Fibroblast of skin of left quadriceps (primary cell): ENCODE measurements at regions not wholly inside any gene's neighbourhood (a gene's known extent, or its start where the extent isn't known, plus 50 kb on each side); places are given as distances from the start of the nearest gene placed in this dataset.

Experiments used
- DNase-seq, 2 experiments: peaks; one replicate each; pipeline ENCODE4 v3.0.0-alpha.2; 2013; ENCODE audit warnings: low read depth in 2 of 2

GRCh38 chr11:129590753-129591475 is 215.3 kb downstream of the BARX2 start:
- no peak for DNase-seq

DNA sequence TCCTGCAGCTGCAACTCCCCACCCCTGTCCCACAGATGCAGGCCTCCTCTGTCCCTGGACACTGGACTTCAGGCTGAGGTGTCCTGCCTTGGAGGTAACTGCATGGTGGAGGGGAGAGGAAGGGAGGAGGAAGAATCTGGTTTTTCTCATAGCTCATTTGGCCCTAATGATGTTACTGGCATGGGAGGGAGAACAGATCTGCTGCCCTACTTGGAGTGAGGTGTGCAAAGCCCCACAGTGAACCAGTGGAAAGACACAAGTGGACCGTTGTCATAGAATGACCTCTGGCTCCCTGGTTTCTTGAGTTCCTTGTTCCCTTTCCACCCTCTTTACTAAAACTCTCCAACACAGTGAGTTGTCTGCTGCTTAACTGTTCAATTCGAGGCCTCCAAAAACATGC is 215.9 kb downstream of the BARX2 start:
- DNase-seq, result no peak

DNA sequence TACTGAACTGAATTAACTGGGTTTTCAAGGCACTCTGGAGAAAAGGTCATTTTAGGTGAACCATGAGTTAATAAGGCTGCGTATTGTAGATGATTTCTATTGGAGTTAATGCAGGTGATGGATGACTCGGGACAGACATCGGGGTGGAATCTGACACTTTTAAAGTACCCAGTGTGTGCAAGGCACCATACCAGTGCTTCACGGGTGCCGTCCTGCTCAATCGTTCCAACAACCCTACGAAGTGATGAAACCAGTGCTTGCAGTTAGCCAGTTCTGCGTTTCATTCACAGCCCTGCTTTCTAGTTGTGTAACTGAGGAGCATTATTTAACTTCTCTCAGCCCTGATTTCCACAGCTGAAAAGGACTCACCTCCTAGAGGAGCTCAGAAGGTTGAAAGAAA is 216.5 kb downstream of the BARX2 start:
- no peak for DNase-seq

GRCh38 chr11:129593098-129593497 is 217.4 kb downstream of the BARX2 start:
- DNase-seq, result no peak

DNA sequence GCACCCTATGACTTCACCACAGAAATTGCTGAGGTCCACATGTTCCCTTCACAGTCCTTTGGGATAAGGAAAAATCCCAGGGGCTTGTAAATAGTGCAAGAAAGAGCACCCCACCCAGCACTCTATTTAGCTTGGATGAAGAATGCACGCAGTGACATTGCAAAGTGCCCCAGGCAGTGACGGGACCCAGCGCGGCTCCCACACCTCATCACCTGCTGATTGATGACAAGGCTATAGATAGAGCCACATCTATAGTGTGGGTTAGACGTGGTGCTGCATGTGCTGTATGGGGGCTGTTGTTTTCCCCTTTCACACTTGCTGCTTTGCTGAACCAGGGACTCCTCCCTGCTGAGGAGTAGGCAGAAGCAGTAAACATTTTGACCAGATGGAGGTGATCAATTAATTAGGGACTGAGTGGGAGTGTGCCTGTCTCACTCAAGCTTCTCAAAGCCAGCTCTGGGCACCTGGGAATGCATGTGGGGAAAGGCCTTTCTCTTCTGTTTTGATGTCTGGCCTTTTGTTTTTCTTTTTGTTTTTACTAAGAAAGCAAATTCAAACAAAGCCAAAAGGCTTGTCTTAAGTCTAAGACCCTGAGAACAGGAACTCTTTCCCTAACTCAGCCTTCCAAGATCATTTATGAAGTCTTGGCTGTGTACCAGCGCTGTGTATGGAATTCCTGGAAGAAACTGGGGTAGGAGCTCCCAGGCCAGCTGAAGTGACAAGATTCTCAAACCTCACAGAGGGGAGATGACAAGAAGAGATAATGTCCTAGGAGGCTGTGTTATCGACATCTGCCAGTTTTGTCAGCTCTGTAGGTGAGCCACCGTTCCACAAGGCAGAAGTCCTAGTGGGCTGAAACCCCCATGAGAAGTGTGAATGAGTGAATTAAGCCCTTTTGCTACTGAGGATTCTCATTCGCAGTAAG is 219.7 kb downstream of the BARX2 start:
- DNase-seq, result no peak

GRCh38 chr11:129596351-129596750 is 219.3 kb upstream of the TMEM45B start:
- DNase-seq, result no peak

- DNase-seq, result no peak
These were observed 217.3 kb upstream of the TMEM45B start for GRCh38 chr11:129598378-129598777.

DNA sequence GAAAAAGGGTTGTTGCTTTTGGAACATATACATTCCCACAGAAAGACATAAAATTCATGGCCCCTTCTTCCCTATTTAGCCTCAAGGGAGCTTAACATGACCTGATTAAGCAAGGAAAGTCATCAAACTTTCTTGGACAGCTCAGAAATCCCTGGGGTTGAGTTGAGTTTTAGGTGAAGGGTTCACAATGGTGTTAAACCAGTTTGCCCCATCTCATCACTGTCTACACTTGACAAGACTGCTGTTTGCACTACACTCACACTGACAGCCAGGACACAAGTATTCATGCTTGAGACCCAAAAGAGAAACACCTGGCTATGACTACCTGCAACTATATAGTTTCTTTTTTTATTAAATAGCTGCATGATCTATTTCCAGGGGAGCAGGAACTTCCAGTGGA is 209.8 kb upstream of the TMEM45B start:
- DNase-seq, result no peak

- DNase-seq, result no peak
These were observed 206.9 kb upstream of the TMEM45B start for GRCh38 chr11:129608711-129609110.

DNA sequence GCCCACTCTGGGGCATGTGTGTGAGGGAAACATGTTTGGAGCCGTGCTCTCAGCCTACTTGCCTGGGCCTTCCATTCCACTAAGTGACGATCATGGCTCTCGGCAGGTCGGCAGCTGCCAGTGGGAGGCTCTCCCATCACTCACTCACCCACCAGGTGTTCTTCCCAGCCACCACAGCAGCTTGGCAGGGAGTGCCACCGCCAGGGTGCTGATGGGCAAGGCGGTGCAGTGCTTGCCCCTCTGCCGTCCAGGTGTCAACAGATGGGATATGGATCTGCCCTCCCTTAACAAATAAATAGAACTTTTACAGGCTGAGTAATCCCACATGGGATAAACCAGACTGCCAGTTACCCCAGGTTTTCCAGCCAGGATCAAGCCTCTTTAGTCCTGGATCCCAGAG is 205.5 kb upstream of the TMEM45B start:
- no peak for DNase-seq

GRCh38 chr11:129610545-129610944 is 205.1 kb upstream of the TMEM45B start:
- no peak for DNase-seq

DNA sequence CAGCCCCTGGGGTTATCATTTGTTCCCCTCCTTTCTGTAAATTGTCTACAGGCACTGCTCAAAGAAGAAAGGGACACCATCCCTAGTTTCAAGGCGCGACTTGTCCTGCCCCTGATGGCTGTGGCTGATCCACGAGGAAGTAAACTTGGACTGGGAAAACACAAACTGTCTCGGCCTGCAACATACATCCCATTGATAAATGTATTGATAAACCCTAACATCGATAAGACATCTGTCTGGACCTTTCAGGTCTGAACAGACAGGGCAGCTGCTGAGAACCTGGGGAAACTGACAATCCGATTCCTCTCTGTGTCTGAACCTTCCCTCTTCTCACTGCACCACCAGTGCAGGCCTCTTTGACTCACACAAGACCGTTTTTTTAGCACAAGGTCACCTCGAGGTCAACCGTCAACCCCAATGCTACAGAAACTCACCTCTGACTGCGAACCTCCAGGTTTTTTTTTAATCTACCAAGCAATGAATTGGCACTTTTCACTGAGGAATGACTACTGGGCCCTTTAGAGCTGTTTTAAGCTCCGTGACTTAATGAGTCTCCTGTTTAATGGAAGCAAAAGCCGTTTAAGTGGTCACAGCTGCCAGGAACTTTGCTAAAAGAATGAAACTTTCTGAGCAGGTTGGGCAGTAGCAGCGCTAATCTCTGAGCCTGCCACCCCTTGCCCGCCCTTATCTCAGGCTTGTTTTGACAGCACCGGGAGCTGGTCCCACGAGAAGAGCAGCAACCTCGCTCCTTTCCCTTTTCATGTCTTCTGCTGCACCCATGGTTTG is 203.8 kb upstream of the TMEM45B start:
- no peak for DNase-seq

- DNase-seq, result no peak
These were observed 203.1 kb upstream of the TMEM45B start for GRCh38 chr11:129612447-129612961.

DNA sequence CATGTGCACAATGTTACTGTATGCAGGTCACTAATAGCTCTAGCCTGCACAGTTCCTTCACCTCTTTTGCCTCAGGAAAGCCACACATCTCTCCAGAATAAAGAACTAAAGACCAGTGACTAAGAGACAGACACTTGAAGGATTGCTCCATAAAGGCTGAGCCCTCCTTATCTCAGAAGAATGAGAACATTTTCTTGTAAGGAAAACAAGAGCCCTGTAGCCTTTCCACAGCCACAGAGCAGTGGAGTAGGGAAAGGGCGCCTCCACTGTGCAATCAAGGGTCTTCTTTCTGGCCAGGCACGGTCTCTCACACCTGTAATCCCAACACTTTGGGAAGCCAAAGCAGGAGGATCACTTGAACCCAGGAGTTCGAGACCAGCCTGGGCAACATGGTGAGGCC is 202.6 kb upstream of the TMEM45B start:
- DNase-seq, result no peak

DNA sequence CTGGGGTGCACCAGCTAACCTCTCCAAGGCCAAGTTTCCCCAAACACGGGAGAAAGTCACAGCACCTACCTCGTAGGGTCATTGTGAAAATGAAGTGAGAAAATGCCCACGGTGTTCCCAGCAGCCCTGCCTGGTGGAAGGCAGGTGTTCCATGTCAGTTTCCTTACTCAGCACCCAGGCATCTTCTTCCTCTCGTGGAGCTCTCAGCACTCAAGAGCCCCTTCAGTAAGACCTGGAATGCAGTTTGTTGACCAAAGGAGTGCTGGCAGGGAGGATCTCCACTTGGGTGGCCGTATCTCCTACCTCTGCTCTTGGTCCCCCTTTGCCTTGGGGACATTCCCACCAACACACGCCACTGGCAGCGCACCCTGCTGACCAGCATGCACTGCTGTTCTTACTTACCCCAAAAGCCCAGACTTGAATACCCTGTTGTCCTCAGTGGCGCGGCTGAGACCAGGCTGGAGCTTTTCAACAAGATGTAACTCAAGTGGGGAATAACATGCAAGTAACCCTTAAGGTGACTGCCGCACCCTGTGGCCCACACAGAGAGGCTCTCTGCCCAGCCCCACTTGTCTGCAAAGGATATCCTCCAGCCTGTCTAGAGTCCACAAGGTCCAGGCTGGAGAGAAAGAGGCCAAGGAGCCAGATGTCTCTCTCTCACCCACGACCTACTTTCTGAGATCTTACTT is 201.2 kb upstream of the TMEM45B start:
- no peak for DNase-seq

DNA sequence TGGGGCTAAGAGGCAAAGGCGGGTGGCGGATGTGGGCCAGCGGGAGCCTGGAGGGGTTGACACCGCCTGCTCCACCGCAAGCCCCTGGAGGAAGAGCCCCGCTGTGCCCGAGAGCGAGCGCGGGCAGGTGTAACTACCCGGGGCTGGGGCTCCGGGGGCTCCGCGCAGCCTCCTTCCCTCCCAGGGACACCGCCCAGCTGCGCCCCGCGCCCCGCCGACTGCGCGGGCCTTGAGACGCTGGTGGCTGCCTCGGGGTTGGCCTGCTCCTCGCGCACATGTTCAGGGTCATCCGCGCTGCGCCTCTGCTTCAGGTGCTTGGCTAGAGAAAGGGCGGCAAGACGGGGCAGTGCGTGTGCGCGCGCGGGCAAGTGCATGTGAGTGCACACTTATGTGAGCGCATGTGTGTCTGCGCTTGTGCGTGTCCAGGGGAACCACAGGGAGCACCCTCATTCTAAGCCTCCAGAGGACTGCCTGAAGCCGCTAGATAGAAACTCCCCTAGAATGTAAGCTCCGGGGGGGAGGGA is 197.5 kb upstream of the TMEM45B start:
- DNase-seq, result no peak

GRCh38 chr11:129620237-129621104 is 195.2 kb upstream of the TMEM45B start:
- DNase-seq, result no peak

- no peak for DNase-seq
These were observed 189.7 kb upstream of the TMEM45B start for GRCh38 chr11:129625930-129626329.

DNA sequence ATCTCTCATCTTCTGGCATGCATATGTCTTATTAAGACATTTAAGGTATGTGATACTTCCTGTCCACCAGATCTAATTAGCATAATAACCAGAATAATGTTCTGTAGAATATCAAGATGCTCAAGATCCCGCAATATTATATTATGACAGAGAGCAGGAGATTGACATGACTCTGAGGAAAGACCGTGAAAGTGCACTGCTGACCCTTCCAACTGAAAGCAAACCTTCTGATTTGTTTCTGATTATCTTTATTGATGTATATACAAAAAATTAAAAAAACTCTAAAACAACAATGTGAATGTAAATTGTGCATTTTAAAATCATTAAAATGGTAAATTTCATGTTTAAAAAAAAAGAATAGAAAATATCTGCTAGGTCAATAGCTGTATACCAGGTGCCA is 184.4 kb upstream of the TMEM45B start:
- no peak for DNase-seq

- DNase-seq, result no peak
These were observed 178.7 kb upstream of the TMEM45B start for GRCh38 chr11:129636926-129637325.
